ENCODE measurements at regions not wholly inside any gene's neighbourhood (a gene's known extent, or its start where the extent isn't known, plus 50 kb on each side); places are given as distances from the start of the nearest gene placed in this dataset.

DNA sequence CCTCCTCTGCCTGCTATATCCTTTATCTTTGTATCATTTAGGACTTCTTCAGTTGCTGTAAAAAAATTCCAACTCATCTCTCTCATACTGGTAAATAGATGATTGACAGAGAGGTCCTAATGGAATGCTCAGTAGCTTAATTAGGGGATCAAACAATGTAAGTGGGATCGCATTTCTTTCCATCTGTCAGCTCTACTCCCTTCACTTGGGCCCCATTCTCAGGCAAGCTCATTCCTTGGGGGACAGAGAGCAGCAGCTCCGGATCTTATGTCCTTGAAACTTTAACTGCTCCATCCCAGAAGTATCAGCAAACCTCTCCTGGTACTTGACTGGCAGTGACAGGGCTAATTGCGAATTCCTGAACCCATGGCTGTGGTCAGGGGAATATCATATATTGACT, 146.7 kb downstream of the YTHDC2 start:
- TF ChIP-seq, protein P1, sequence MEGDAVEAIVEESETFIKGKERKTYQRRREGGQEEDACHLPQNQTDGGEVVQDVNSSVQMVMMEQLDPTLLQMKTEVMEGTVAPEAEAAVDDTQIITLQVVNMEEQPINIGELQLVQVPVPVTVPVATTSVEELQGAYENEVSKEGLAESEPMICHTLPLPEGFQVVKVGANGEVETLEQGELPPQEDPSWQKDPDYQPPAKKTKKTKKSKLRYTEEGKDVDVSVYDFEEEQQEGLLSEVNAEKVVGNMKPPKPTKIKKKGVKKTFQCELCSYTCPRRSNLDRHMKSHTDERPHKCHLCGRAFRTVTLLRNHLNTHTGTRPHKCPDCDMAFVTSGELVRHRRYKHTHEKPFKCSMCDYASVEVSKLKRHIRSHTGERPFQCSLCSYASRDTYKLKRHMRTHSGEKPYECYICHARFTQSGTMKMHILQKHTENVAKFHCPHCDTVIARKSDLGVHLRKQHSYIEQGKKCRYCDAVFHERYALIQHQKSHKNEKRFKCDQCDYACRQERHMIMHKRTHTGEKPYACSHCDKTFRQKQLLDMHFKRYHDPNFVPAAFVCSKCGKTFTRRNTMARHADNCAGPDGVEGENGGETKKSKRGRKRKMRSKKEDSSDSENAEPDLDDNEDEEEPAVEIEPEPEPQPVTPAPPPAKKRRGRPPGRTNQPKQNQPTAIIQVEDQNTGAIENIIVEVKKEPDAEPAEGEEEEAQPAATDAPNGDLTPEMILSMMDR (conservative IDR thresholded peaks at IDR 0.05; ENCODE audit: low read depth, low read length): no peak
- TF ChIP-seq NFE2L2 (IDR thresholded peaks at IDR 0.05; ENCODE audit: low read depth, low read length) (no peak), POLR2A (IDR thresholded peaks at IDR 0.05; ENCODE audit: low read depth, low read length) (no peak), MXI1 (IDR thresholded peaks at IDR 0.05; ENCODE audit: borderline replicate concordance, low read depth, low read length) (no peak), FOS (IDR thresholded peaks at IDR 0.05; ENCODE audit: low read depth, low read length) (no peak), SMC3 (IDR thresholded peaks at IDR 0.05; ENCODE audit: low read depth, low read length) (no peak), RFX5 (IDR thresholded peaks at IDR 0.05; ENCODE audit: low read depth, low read length) (no peak), BHLHE40 (IDR thresholded peaks at IDR 0.05; ENCODE audit: low read depth, low read length) (no peak)
- TF ChIP-seq, protein P2, sequence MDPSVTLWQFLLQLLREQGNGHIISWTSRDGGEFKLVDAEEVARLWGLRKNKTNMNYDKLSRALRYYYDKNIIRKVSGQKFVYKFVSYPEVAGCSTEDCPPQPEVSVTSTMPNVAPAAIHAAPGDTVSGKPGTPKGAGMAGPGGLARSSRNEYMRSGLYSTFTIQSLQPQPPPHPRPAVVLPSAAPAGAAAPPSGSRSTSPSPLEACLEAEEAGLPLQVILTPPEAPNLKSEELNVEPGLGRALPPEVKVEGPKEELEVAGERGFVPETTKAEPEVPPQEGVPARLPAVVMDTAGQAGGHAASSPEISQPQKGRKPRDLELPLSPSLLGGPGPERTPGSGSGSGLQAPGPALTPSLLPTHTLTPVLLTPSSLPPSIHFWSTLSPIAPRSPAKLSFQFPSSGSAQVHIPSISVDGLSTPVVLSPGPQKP (IDR thresholded peaks at IDR 0.05; ENCODE audit: borderline replicate concordance, low read depth, low read length): no peak
- TF ChIP-seq, protein P3, sequence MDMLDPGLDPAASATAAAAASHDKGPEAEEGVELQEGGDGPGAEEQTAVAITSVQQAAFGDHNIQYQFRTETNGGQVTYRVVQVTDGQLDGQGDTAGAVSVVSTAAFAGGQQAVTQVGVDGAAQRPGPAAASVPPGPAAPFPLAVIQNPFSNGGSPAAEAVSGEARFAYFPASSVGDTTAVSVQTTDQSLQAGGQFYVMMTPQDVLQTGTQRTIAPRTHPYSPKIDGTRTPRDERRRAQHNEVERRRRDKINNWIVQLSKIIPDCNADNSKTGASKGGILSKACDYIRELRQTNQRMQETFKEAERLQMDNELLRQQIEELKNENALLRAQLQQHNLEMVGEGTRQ (IDR thresholded peaks at IDR 0.05; ENCODE audit: low read depth, low read length): no peak
